SK-N-SH treated with all-trans-retinoic acid at 6 μM for 48 hours (cell line): ENCODE measurements at regions not wholly inside any gene's neighbourhood (a gene's known extent, or its start where the extent isn't known, plus 50 kb on each side); places are given as distances from the start of the nearest gene placed in this dataset.

Experiments used
- ATAC-seq: fragments of 200-7000 bp; cut with Tn5 transposase; 3 replicates; pipeline ENCODE4 v1.9.1; 2020; ENCODE audit warnings: mild to moderate bottlenecking, moderate library complexity
- ARNTL ChIP-seq: fragments of 450-650 bp; formaldehyde crosslinking; IDR thresholded peaks from 2 replicates; pipeline ENCODE4 v1.5.0; 2020; ENCODE audit warnings: low read depth, mild to moderate bottlenecking, moderate library complexity, borderline replicate concordance
- BACH2 ChIP-seq: fragments of 250-450 bp; sonication (Bioruptor Pico); IDR thresholded peaks from 2 replicates; pipeline ENCODE4 v1.9.0; 2021; ENCODE audit warnings: mild to moderate bottlenecking, borderline replicate concordance
- CSDC2 ChIP-seq: fragments of 250-450 bp; sonication (Bioruptor Pico); IDR thresholded peaks from 2 replicates; pipeline ENCODE4 v1.5.0; 2020; ENCODE audit warnings: mild to moderate bottlenecking, moderate library complexity
- CSRNP3 ChIP-seq: fragments of 250-450 bp; sonication (Bioruptor Pico); IDR thresholded peaks from 2 replicates; pipeline ENCODE4 v1.5.1; 2021; ENCODE audit warnings: mild to moderate bottlenecking, moderate library complexity
- ESRRG ChIP-seq: fragments of 250-450 bp; sonication (Bioruptor Pico); IDR thresholded peaks from 2 replicates; pipeline ENCODE4 v1.6.1; 2021; ENCODE audit warnings: mild to moderate bottlenecking
- GLIS3 ChIP-seq: fragments of 250-450 bp; sonication (Bioruptor Pico); IDR thresholded peaks from 2 replicates; pipeline ENCODE4 v1.5.0; 2020; ENCODE audit warnings: mild to moderate bottlenecking, moderate library complexity
- ISL1 ChIP-seq: fragments of 250-450 bp; sonication (Bioruptor Pico); IDR thresholded peaks from 2 replicates; pipeline ENCODE4 v2.1.2; 2022; ENCODE audit warnings: mild to moderate bottlenecking, moderate library complexity
- OSR1 ChIP-seq: fragments of 250-450 bp; sonication (Bioruptor Pico); IDR thresholded peaks from 2 replicates; pipeline ENCODE4 v1.8.0; 2022; ENCODE audit warnings: moderate library complexity, mild to moderate bottlenecking, inconsistent platforms
- PATZ1 ChIP-seq: fragments of 250-450 bp; sonication (Bioruptor Pico); IDR thresholded peaks from 2 replicates; pipeline ENCODE4 v1.8.0; 2020; ENCODE audit warnings: mild to moderate bottlenecking, moderate library complexity, borderline replicate concordance
- POU6F1 ChIP-seq: fragments of 250-450 bp; sonication (Bioruptor Pico); IDR thresholded peaks from 2 replicates; pipeline ENCODE4 v1.8.0; 2021; ENCODE audit warnings: low read depth, mild to moderate bottlenecking, moderate library complexity, borderline replicate concordance
- PPARA ChIP-seq: fragments of 250-450 bp; sonication (Bioruptor Pico); IDR thresholded peaks from 2 replicates; pipeline ENCODE4 v1.5.0; 2020; ENCODE audit warnings: mild to moderate bottlenecking, borderline replicate concordance
- RARB ChIP-seq: fragments of 250-450 bp; sonication (Bioruptor Pico); IDR thresholded peaks from 2 replicates; pipeline ENCODE4 v1.8.0; 2021; ENCODE audit warnings: mild to moderate bottlenecking, moderate library complexity
- SNAI2 ChIP-seq: fragments of 250-450 bp; sonication (Bioruptor Pico); IDR thresholded peaks from 2 replicates; pipeline ENCODE4 v1.5.0; 2020; ENCODE audit warnings: mild to moderate bottlenecking, moderate library complexity
- TCF4 ChIP-seq: fragments of 250-450 bp; sonication (Bioruptor Pico); IDR thresholded peaks from 2 replicates; pipeline ENCODE4 v1.8.0; 2021; ENCODE audit warnings: mild to moderate bottlenecking, moderate library complexity, borderline replicate concordance
- TOX ChIP-seq: fragments of 250-450 bp; sonication (Bioruptor Pico); IDR thresholded peaks from 2 replicates; pipeline ENCODE4 v1.8.0; 2021; ENCODE audit warnings: mild to moderate bottlenecking, moderate library complexity, borderline replicate concordance
- TSHZ2 ChIP-seq: fragments of 250-450 bp; sonication (Bioruptor Pico); IDR thresholded peaks from 2 replicates; pipeline ENCODE4 v1.5.0; 2020; ENCODE audit warnings: mild to moderate bottlenecking, moderate library complexity
- ZC3H10 ChIP-seq: fragments of 250-450 bp; sonication (Bioruptor Pico); IDR thresholded peaks from 2 replicates; pipeline ENCODE4 v1.5.1; 2021; ENCODE audit warnings: mild to moderate bottlenecking, moderate library complexity
- ZFP3 ChIP-seq: fragments of 250-450 bp; sonication (Bioruptor Pico); IDR thresholded peaks from 2 replicates; pipeline ENCODE4 v1.5.0; 2020; ENCODE audit warnings: mild to moderate bottlenecking, moderate library complexity
- ZFP30 ChIP-seq: fragments of 450-650 bp; formaldehyde crosslinking; IDR thresholded peaks from 2 replicates; pipeline ENCODE4 v1.5.0; 2022; ENCODE audit warnings: mild to moderate bottlenecking, moderate library complexity
- ZNF565 ChIP-seq: fragments of 450-650 bp; formaldehyde crosslinking; conservative IDR thresholded peaks from 2 replicates; pipeline ENCODE4 v1.5.0; 2020; ENCODE audit warnings: low read depth, mild to moderate bottlenecking, moderate library complexity
- ZNF8 ChIP-seq: fragments of 450-650 bp; formaldehyde crosslinking; IDR thresholded peaks from 2 replicates; pipeline ENCODE4 v1.5.0; 2020; ENCODE audit warnings: mild to moderate bottlenecking, moderate library complexity

GRCh38 chr7:52079726-52080125, 763.1 kb upstream of the COBL start:
- ATAC-seq: no peak

GRCh38 chr7:52077571-52077970, 761.0 kb upstream of the COBL start:
- ATAC-seq: no peak
- TF ChIP-seq ZNF565: no peak

More at GRCh38 chr7:52079726-52080125, 763.1 kb upstream of the COBL start:
- TF ChIP-seq TCF4 (no peak), ESRRG (CRISPR knock-in tag) (no peak), TOX (CRISPR knock-in tag) (no peak)

- ATAC-seq: no peak
- no peak for TF ChIP-seq TOX (CRISPR knock-in tag)
- TF ChIP-seq ISL1: no peak
- no peak for TF ChIP-seq SNAI2 (CRISPR knock-in tag)
- no peak for TF ChIP-seq OSR1 (CRISPR knock-in tag)
- no peak for TF ChIP-seq ZNF565
- TF ChIP-seq ESRRG (CRISPR knock-in tag): no peak
- no peak for TF ChIP-seq CSDC2
- TF ChIP-seq TSHZ2: no peak
- no peak for TF ChIP-seq PATZ1
- TF ChIP-seq TCF4: no peak
- no peak for TF ChIP-seq BACH2 (CRISPR knock-in tag)
- no peak for TF ChIP-seq RARB (CRISPR knock-in tag)
- no peak for TF ChIP-seq GLIS3 (CRISPR knock-in tag)
These were observed 758.3 kb upstream of the COBL start for GRCh38 chr7:52074912-52075311.

GRCh38 chr7:52074071-52074470, 757.5 kb upstream of the COBL start:
- ATAC-seq: no peak
- TF ChIP-seq ZFP3 (CRISPR knock-in tag) (no peak), PATZ1 (no peak), ISL1 (no peak), POU6F1 (CRISPR knock-in tag) (no peak), ESRRG (CRISPR knock-in tag) (no peak), TCF4 (no peak), BACH2 (CRISPR knock-in tag) (no peak), ZNF8 (no peak), PPARA (CRISPR knock-in tag) (no peak), TOX (CRISPR knock-in tag) (no peak), OSR1 (CRISPR knock-in tag) (no peak), ZC3H10 (CRISPR knock-in tag) (no peak), ARNTL (CRISPR knock-in tag) (no peak)

- ATAC-seq: no peak
- TF ChIP-seq CSRNP3: no peak
- TF ChIP-seq ISL1: no peak
- no peak for TF ChIP-seq RARB (CRISPR knock-in tag)
- TF ChIP-seq ZNF8: no peak
- no peak for TF ChIP-seq PATZ1
- TF ChIP-seq GLIS3 (CRISPR knock-in tag): no peak
- TF ChIP-seq PPARA (CRISPR knock-in tag): no peak
- TF ChIP-seq CSDC2: no peak
- TF ChIP-seq TCF4: no peak
- no peak for TF ChIP-seq ZFP30
These were observed 755.1 kb upstream of the COBL start for GRCh38 chr7:52071744-52072143.
